GM10248 (cell line): ENCODE measurements at regions not wholly inside any gene's neighbourhood (a gene's known extent, or its start where the extent isn't known, plus 50 kb on each side); places are given as distances from the start of the nearest gene placed in this dataset.

Source experiments
- CTCF ChIA-PET: fragments of 300-600 bp; sonication (Branson Sonifier 250); formaldehyde crosslinking; extraction: SDS; loops from one replicate; lab custom pipeline; 2021; ENCODE audit warnings: antibody characterized with exemption; lab: Yijun Ruan, JAX
- POLR2A ChIA-PET: fragments of 350-650 bp; sonication (Branson Sonifier 250); formaldehyde crosslinking; extraction: SDS; loops from one replicate; lab custom pipeline; 2020; ENCODE audit warnings: antibody characterized with exemption; lab: Yijun Ruan, JAX
- DNase-seq: peaks from one replicate; pipeline ENCODE4 v3.0.0; 2012; ENCODE audit errors: extremely low spot score
- CTCF ChIP-seq: IDR thresholded peaks from 2 replicates; pipeline ENCODE4 v1.5.1; 2012; ENCODE audit warnings: mild to moderate bottlenecking, low read depth; ENCODE audit errors: extremely low read depth, missing control alignments, control extremely low read depth

- TF ChIP-seq CTCF: no peak
- CTCF ChIA-PET: no interaction called here
- no peak for DNase-seq
- POLR2A ChIA-PET: no interaction called here
Measured at GRCh38 chr10:3271354-3272115, 99.0 kb upstream of the PITRM1 start.

- no peak for DNase-seq
- CTCF ChIA-PET: interaction anchor here (0.7 kb wide), 1 partner anchor 16 kb away, joined by 3 read pairs; no protein-coding TSS in a partner anchor
- POLR2A ChIA-PET: no interaction called here
- no peak for TF ChIP-seq CTCF
Measured at GRCh38 chr10:3270577-3271316, 98.2 kb upstream of the PITRM1 start.

- ChIA-PET CTCF (interaction anchor here (1.2 kb wide), 1 partner anchor 43 kb away, joined by 3 read pairs; no protein-coding TSS in a partner anchor), POLR2A (interaction anchor here (0.7 kb wide), 1 partner anchor 1600 kb away, joined by 3 read pairs; no protein-coding TSS in a partner anchor)
- DNase-seq: no peak
- no peak for TF ChIP-seq CTCF
Measured at GRCh38 chr10:3268025-3268424, 95.4 kb upstream of the PITRM1 start.

GRCh38 chr10:3265088-3265487, 92.5 kb upstream of the PITRM1 start:
- CTCF ChIA-PET: no interaction called here
- no peak for DNase-seq
- TF ChIP-seq CTCF: no peak
- POLR2A ChIA-PET: no interaction called here

- DNase-seq: no peak
- CTCF ChIA-PET: no interaction called here
- POLR2A ChIA-PET: no interaction called here
- TF ChIP-seq CTCF: no peak
Measured at GRCh38 chr10:3264161-3264761, 91.7 kb upstream of the PITRM1 start.

GRCh38 chr10:3263747-3264146, 91.2 kb upstream of the PITRM1 start:
- no peak for DNase-seq
- ChIA-PET CTCF (interaction anchor here (1.0 kb wide), 1 partner anchor 18 kb away, joined by 4 read pairs; no protein-coding TSS in a partner anchor), POLR2A (no interaction called here)
- no peak for TF ChIP-seq CTCF
